GM19452 (cell line): ENCODE measurements at regions not wholly inside any gene's neighbourhood (a gene's known extent, or its start where the extent isn't known, plus 50 kb on each side); places are given as distances from the start of the nearest gene placed in this dataset.

Experiments
- ATAC-seq: cut with Tn5 transposase; IDR thresholded peaks from one replicate; pipeline ENCODE4 v1.9.1; 2021; ENCODE audit not compliant: unreplicated experiment

DNA sequence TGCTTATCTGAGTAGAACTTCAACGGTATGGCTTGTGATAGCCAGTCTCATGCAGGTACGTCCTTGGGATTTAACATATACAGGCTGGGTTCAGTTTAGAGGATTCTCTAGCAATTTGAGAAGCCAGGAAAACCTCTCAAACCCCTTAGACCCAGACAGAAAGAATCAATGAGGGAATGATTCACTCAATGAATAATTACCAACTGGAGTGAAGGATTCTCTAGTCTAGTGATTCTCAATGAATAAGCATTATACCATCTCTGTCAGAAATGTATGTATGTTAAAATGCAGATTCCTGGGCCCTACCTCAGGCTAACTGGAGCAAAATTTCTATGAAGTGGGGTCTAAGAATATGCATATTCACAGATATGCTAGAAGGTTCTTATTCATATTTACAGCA lies 54.5 kb upstream of the APP start:
- no peak for ATAC-seq

DNA sequence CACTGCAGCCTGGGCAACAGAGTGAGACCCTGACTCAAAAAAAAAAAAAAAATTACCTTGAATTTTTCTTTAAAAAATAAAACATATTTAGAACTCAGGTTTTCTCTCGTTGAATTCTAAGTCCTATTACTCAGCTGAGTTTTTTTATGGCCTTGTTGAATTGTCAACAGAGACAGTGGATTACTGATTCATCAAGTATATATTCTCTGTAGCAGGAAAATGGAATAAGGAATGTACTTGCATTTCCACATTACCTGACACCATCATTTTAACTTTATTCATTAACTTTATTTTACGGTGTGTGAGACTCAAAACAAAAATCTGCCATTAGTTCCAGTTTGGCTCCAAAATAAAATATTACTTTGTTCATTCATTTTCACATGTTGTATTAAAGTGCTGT lies 53.8 kb upstream of the APP start:
- no peak for ATAC-seq
